ENCODE measurements at regions not wholly inside any gene's neighbourhood (a gene's known extent, or its start where the extent isn't known, plus 50 kb on each side); places are given as distances from the start of the nearest gene placed in this dataset.

DNA sequence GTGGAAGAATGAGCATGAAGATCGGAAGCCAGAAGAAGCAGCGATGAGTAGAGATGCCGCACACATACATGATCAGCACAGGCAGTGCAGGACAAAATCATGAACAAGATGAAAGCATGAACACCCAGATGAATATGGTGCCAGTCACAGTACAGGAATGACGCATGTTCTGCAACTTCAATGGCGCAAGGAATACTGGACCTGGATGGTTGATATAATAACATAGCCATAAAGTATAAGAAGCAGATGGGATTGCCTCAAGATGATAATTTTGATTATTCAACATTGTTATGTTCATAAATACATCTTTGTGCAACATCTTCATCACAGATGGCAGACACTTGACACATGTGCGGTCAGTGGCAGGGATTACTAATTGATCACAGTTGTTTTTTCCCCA lies 59.7 kb upstream of the SLCO3A1 start:
- H3K36me3 Mint-ChIP-seq (ENCODE audit: low read depth, unreplicated experiment): no peaks in the 10 kb centered on the region

DNA sequence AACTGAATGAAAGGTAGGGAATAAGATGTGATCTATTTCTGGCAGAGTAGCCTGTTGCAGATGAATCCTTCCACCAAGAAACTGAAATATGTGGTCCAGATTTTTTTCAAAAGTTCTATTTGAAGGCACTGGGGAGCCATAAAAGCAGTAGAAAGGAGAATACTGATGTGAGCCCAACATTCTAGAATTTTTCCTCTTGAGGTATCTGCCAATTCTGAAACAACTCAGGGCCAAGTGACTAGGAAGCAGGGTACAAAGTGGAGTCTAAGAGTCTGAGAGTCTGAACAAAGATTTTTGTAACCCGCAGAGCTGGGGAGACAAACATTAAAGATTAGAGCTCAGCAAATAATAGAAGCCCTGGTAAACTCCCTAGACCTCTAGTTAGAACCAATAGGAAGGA lies 58.3 kb upstream of the SLCO3A1 start:
- Mint-ChIP-seq H3K27ac (ENCODE audit: unreplicated experiment) (no peak overlapping the region), H3K36me3 (ENCODE audit: low read depth, unreplicated experiment) (no peaks in the 10 kb centered on the region), H3K27me3 (ENCODE audit: unreplicated experiment) (peaks cover 3% of the 10 kb centered on the region), H3K4me1 (ENCODE audit: unreplicated experiment) (no peaks in the 10 kb centered on the region), H3K4me3 (ENCODE audit: unreplicated experiment) (no peak overlapping the region), H3K9me3 (ENCODE audit: unreplicated experiment) (no peaks in the 10 kb centered on the region)
- DNase-seq (ENCODE audit: low spot score): no peak
- TF ChIP-seq, protein P1, sequence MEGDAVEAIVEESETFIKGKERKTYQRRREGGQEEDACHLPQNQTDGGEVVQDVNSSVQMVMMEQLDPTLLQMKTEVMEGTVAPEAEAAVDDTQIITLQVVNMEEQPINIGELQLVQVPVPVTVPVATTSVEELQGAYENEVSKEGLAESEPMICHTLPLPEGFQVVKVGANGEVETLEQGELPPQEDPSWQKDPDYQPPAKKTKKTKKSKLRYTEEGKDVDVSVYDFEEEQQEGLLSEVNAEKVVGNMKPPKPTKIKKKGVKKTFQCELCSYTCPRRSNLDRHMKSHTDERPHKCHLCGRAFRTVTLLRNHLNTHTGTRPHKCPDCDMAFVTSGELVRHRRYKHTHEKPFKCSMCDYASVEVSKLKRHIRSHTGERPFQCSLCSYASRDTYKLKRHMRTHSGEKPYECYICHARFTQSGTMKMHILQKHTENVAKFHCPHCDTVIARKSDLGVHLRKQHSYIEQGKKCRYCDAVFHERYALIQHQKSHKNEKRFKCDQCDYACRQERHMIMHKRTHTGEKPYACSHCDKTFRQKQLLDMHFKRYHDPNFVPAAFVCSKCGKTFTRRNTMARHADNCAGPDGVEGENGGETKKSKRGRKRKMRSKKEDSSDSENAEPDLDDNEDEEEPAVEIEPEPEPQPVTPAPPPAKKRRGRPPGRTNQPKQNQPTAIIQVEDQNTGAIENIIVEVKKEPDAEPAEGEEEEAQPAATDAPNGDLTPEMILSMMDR (IDR thresholded peaks at IDR 0.05; ENCODE audit: unreplicated experiment): no peak

More for the DNA sequence above, 59.7 kb upstream of the SLCO3A1 start:
- Mint-ChIP-seq H3K27me3 (ENCODE audit: unreplicated experiment) (peaks cover 1% of the 10 kb centered on the region), H3K4me3 (ENCODE audit: unreplicated experiment) (no peak overlapping the region), H3K9me3 (ENCODE audit: unreplicated experiment) (no peaks in the 10 kb centered on the region), H3K27ac (ENCODE audit: unreplicated experiment) (no peak overlapping the region), H3K4me1 (ENCODE audit: unreplicated experiment) (no peaks in the 10 kb centered on the region)
- TF ChIP-seq, protein P1 (IDR thresholded peaks at IDR 0.05; ENCODE audit: unreplicated experiment): no peak
- no peak for DNase-seq (ENCODE audit: low spot score)

DNA sequence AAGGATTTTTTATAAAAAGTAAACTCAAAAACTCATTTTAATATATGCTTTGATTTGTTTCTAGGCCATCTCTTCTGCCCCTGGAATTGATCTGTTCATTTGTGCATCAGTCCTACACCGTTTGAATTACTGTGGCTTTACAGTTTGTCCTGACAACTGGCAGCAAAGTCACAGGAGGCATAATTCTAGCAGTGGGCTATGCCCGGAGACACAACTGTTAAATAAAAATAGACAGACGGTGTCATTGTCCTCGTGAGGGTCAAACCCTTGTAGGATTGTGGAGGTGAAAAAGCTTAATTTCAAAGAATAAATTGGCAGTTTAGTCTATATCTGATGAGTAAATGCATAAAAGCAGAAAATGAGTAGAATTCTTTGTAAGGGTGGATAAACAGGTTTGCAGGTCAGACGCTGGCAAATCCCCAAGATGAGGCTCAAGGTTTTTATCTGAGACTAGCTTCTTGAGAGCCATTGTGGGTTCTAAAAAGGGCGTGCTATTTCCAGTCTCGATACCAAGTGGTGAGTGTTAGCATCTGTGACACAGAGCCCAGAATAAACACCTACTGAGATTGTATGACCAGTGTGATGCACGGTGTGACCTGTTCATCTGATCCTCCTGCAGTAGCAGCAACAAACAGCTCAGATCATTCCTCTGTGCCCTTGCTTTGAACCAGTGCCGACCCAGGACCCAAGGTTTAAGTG lies 51.5 kb upstream of the SLCO3A1 start:
- Mint-ChIP-seq H3K27me3 (ENCODE audit: unreplicated experiment) (peaks cover 3% of the 10 kb centered on the region), H3K36me3 (ENCODE audit: low read depth, unreplicated experiment) (no peaks in the 10 kb centered on the region), H3K27ac (ENCODE audit: unreplicated experiment) (no peak overlapping the region), H3K9me3 (ENCODE audit: unreplicated experiment) (no peaks in the 10 kb centered on the region), H3K4me3 (ENCODE audit: unreplicated experiment) (no peak overlapping the region), H3K4me1 (ENCODE audit: unreplicated experiment) (no peaks in the 10 kb centered on the region)
- TF ChIP-seq, protein P1 (IDR thresholded peaks at IDR 0.05; ENCODE audit: unreplicated experiment): no peak
- no peak for DNase-seq (ENCODE audit: low spot score)

DNA sequence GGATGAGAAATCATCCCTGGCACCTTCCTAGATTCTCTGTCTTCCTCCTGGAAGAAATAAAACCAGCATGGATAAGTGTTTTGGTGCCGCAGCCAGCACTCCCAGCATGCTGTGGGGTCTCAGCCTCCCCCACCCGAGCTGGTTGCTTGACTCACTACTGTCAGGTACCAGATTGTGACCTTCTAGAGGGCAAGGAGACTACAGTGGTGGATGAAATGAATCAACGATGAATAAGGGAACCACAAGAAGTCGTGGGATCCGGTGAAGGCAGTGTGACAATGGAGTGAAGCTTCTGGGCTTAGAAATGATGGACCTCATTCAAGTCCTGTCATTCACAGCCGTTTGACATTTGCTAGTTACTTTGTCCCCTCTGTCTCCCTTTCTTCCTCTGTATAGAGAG lies 50.2 kb upstream of the SLCO3A1 start:
- Mint-ChIP-seq H3K9me3 (ENCODE audit: unreplicated experiment) (no peaks in the 10 kb centered on the region), H3K27me3 (ENCODE audit: unreplicated experiment) (peaks cover 3% of the 10 kb centered on the region), H3K4me3 (ENCODE audit: unreplicated experiment) (no peak overlapping the region), H3K27ac (ENCODE audit: unreplicated experiment) (no peak overlapping the region), H3K36me3 (ENCODE audit: low read depth, unreplicated experiment) (no peaks in the 10 kb centered on the region), H3K4me1 (ENCODE audit: unreplicated experiment) (no peaks in the 10 kb centered on the region)
- no peak for DNase-seq (ENCODE audit: low spot score)
- TF ChIP-seq, protein P1 (IDR thresholded peaks at IDR 0.05; ENCODE audit: unreplicated experiment): no peak
